Panc1 (cell line): ENCODE measurements at regions not wholly inside any gene's neighbourhood (a gene's known extent, or its start where the extent isn't known, plus 50 kb on each side); places are given as distances from the start of the nearest gene placed in this dataset.

Source experiments
- POLR2AphosphoS5 ChIP-seq: IDR thresholded peaks from 2 replicates; pipeline ENCODE4 v1.6.1; 2012; ENCODE audit warnings: mild to moderate bottlenecking, low read depth, low read length, moderate library complexity
- SIN3A ChIP-seq: IDR thresholded peaks from 2 replicates; pipeline ENCODE4 v1.6.1; 2012; ENCODE audit warnings: low read depth, mild to moderate bottlenecking, low read length, moderate library complexity, borderline replicate concordance; ENCODE audit not compliant: insufficient read depth
- TCF7L2 ChIP-seq: IDR thresholded peaks from 2 replicates; pipeline ENCODE4 v1.6.1; 2011; ENCODE audit warnings: mild to moderate bottlenecking, low read depth, low read length, inconsistent platforms
- TF ChIP-seq, protein P1 (sequence below): fragments of 450-650 bp; IDR thresholded peaks from 2 replicates; pipeline ENCODE4 v1.5.1; 2017; ENCODE audit warnings: mild to moderate bottlenecking
- TF ChIP-seq, protein P2 (sequence below), 2 experiments: IDR thresholded peaks; 2 replicates each; pipeline ENCODE4 v1.6.1; 2011 to 2012; ENCODE audit warnings: low read depth in 2 of 2, control low read depth in 1 of 2, low read length in 1 of 2, mild to moderate bottlenecking in 1 of 2, moderate library complexity in 1 of 2; ENCODE audit not compliant: insufficient read depth in 1 of 2

DNA sequence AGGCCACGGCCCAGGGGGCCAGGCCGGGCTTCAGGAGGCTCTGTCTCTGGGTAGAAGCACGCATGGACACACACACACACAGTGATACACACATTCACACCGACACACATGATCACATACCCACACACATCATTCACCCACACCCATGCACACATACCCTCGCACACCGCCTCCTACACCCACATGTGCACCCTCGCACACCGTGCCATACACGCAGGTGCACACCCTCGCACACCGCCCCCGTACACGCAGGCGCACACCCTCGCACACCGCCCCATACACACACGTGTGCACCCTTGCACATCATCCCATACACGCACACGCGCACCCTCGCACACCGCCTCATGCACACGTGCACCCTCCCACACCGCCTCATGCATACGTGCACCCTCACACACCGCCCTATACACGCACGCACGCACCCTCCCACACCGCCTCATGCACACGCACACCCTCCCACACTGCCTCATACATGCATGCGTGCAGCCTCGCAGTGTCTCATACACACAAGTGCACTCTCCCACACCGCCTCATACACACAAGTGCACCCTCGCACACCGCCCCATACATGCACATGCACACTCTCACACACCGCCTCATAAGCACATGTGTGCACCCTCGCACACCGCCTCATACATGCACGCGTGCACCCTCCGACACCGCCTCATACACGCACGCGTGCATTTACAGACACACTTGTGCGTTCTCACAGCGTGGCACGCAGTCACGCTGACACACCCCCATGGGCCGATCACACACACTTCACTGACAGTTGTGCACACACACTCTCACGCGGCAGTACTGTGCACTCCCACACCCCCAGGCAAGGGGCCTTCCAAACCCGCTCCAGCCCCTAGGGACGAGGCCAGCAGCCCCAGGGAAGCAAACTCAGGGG lies 128.1 kb downstream of the SIK1 start:
- TF ChIP-seq, protein P1, sequence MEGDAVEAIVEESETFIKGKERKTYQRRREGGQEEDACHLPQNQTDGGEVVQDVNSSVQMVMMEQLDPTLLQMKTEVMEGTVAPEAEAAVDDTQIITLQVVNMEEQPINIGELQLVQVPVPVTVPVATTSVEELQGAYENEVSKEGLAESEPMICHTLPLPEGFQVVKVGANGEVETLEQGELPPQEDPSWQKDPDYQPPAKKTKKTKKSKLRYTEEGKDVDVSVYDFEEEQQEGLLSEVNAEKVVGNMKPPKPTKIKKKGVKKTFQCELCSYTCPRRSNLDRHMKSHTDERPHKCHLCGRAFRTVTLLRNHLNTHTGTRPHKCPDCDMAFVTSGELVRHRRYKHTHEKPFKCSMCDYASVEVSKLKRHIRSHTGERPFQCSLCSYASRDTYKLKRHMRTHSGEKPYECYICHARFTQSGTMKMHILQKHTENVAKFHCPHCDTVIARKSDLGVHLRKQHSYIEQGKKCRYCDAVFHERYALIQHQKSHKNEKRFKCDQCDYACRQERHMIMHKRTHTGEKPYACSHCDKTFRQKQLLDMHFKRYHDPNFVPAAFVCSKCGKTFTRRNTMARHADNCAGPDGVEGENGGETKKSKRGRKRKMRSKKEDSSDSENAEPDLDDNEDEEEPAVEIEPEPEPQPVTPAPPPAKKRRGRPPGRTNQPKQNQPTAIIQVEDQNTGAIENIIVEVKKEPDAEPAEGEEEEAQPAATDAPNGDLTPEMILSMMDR: no peak
- TF ChIP-seq, protein P2, sequence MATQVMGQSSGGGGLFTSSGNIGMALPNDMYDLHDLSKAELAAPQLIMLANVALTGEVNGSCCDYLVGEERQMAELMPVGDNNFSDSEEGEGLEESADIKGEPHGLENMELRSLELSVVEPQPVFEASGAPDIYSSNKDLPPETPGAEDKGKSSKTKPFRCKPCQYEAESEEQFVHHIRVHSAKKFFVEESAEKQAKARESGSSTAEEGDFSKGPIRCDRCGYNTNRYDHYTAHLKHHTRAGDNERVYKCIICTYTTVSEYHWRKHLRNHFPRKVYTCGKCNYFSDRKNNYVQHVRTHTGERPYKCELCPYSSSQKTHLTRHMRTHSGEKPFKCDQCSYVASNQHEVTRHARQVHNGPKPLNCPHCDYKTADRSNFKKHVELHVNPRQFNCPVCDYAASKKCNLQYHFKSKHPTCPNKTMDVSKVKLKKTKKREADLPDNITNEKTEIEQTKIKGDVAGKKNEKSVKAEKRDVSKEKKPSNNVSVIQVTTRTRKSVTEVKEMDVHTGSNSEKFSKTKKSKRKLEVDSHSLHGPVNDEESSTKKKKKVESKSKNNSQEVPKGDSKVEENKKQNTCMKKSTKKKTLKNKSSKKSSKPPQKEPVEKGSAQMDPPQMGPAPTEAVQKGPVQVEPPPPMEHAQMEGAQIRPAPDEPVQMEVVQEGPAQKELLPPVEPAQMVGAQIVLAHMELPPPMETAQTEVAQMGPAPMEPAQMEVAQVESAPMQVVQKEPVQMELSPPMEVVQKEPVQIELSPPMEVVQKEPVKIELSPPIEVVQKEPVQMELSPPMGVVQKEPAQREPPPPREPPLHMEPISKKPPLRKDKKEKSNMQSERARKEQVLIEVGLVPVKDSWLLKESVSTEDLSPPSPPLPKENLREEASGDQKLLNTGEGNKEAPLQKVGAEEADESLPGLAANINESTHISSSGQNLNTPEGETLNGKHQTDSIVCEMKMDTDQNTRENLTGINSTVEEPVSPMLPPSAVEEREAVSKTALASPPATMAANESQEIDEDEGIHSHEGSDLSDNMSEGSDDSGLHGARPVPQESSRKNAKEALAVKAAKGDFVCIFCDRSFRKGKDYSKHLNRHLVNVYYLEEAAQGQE (IDR thresholded peaks at IDR 0.05; ENCODE audit: insufficient read depth in 1 of 2, low read depth in 2 of 2, low read length in 1 of 2): no peak
- TF ChIP-seq SIN3A: no peak
- TF ChIP-seq TCF7L2: no peak
- TF ChIP-seq POLR2AphosphoS5: no peak
